Activated CD4-positive, alpha-beta memory T cell treated with anti-CD3 and anti-CD28 coated beads, Interleukin-2, amount 10 ng/mL, durations not matched to agents 7 days and 5 days (primary cell): ENCODE measurements at regions not wholly inside any gene's neighbourhood (a gene's known extent, or its start where the extent isn't known, plus 50 kb on each side); places are given as distances from the start of the nearest gene placed in this dataset.
"Not testable (repeated sequence)": the region's sequence is repeated elsewhere in the genome, so short reads cannot be mapped to it uniquely, and the experiment has no call there.

Source experiments
- CTCF ChIA-PET: fragments of 350-600 bp; sonication (Branson Sonifier 250); formaldehyde crosslinking; loops from one replicate; lab custom pipeline; 2021; ENCODE audit warnings: antibody characterized with exemption, inconsistent platforms; lab: Charles Lee
- POLR2A ChIA-PET: fragments of 350-600 bp; sonication (Branson Sonifier 250); formaldehyde crosslinking; loops from one replicate; lab custom pipeline; 2021; ENCODE audit warnings: antibody characterized with exemption; lab: Charles Lee
- DNase-seq: peaks from one replicate; pipeline ENCODE4 v3.0.0-alpha.2; 2020
- H3K27ac Mint-ChIP-seq: one replicate; pipeline ENCODE4 v1.8.0; 2021; ENCODE audit warnings: mild to moderate bottlenecking, mixed read lengths
- H3K27me3 Mint-ChIP-seq: one replicate; pipeline ENCODE4 v1.8.0; 2021; ENCODE audit warnings: mixed read lengths
- H3K36me3 Mint-ChIP-seq: one replicate; pipeline ENCODE4 v1.8.0; 2021; ENCODE audit warnings: low read depth, mixed read lengths
- H3K4me1 Mint-ChIP-seq: one replicate; pipeline ENCODE4 v1.8.0; 2021; ENCODE audit warnings: mixed read lengths
- H3K4me3 Mint-ChIP-seq: one replicate; pipeline ENCODE4 v1.8.0; 2021; ENCODE audit warnings: mild to moderate bottlenecking, mixed read lengths
- H3K9me3 Mint-ChIP-seq: one replicate; pipeline ENCODE4 v1.8.0; 2021; ENCODE audit warnings: mixed read lengths

- H3K4me3 Mint-ChIP-seq: no peak overlapping the region
- H3K27me3 Mint-ChIP-seq: no peaks in the 10 kb centered on the region
- POLR2A ChIA-PET: no interaction called here
- H3K27ac Mint-ChIP-seq: no peak overlapping the region
- CTCF ChIA-PET: no interaction called here
- H3K4me1 Mint-ChIP-seq: no peaks in the 10 kb centered on the region
- no peak for DNase-seq
- H3K9me3 Mint-ChIP-seq: peaks cover 10% of the 10 kb centered on the region
- no peaks in the 10 kb centered on the region for H3K36me3 Mint-ChIP-seq
These were observed 205.4 kb downstream of the RERGL start for GRCh38 chr12:17884581-17884980.

- H3K4me3 Mint-ChIP-seq: no peak overlapping the region
- ChIA-PET CTCF (no interaction called here), POLR2A (no interaction called here)
- no peak for DNase-seq
- no peaks in the 10 kb centered on the region for H3K36me3 Mint-ChIP-seq
- no peaks in the 10 kb centered on the region for H3K27me3 Mint-ChIP-seq
- H3K9me3 Mint-ChIP-seq: peaks cover 19% of the 10 kb centered on the region
- no peak overlapping the region for H3K27ac Mint-ChIP-seq
- H3K4me1 Mint-ChIP-seq: no peaks in the 10 kb centered on the region
These were observed 211.3 kb downstream of the RERGL start for GRCh38 chr12:17878714-17879113.

- POLR2A ChIA-PET: no interaction called here
- H3K4me3 Mint-ChIP-seq: no peak overlapping the region
- no peak for DNase-seq
- CTCF ChIA-PET: no interaction called here
- H3K36me3 Mint-ChIP-seq: no peaks in the 10 kb centered on the region
- no peaks in the 10 kb centered on the region for H3K27me3 Mint-ChIP-seq
- peaks cover 17% of the 10 kb centered on the region for H3K9me3 Mint-ChIP-seq
- no peak overlapping the region for H3K27ac Mint-ChIP-seq
- no peaks in the 10 kb centered on the region for H3K4me1 Mint-ChIP-seq
These were observed 214.8 kb downstream of the RERGL start for GRCh38 chr12:17875230-17875629.

GRCh38 chr12:17866802-17867201 is 223.2 kb downstream of the RERGL start:
- H3K36me3 Mint-ChIP-seq: no peaks in the 10 kb centered on the region
- DNase-seq: no peak
- ChIA-PET POLR2A (no interaction called here), CTCF (no interaction called here)
- H3K4me3 Mint-ChIP-seq: no peak overlapping the region
- H3K27ac Mint-ChIP-seq: no peak overlapping the region
- H3K4me1 Mint-ChIP-seq: no peaks in the 10 kb centered on the region
- peaks cover 26% of the 10 kb centered on the region for H3K9me3 Mint-ChIP-seq
- no peaks in the 10 kb centered on the region for H3K27me3 Mint-ChIP-seq

- H3K27me3 Mint-ChIP-seq, CTCF ChIA-PET, H3K27ac Mint-ChIP-seq, H3K4me3 Mint-ChIP-seq, POLR2A ChIA-PET, H3K4me1 Mint-ChIP-seq, H3K36me3 Mint-ChIP-seq, DNase-seq: not testable (repeated sequence)
- peaks cover 13% of the 10 kb centered on the region for H3K9me3 Mint-ChIP-seq
These were observed 234.4 kb downstream of the RERGL start for GRCh38 chr12:17855548-17855947.

GRCh38 chr12:17853054-17853453 is 236.9 kb downstream of the RERGL start:
- Mint-ChIP-seq H3K4me3 (no peak overlapping the region), H3K27ac (no peak overlapping the region), H3K36me3 (no peaks in the 10 kb centered on the region), H3K4me1 (no peaks in the 10 kb centered on the region), H3K27me3 (no peaks in the 10 kb centered on the region), H3K9me3 (peaks cover 13% of the 10 kb centered on the region)
- POLR2A ChIA-PET: no interaction called here
- no peak for DNase-seq
- CTCF ChIA-PET: no interaction called here

- H3K9me3 Mint-ChIP-seq: peaks cover 11% of the 10 kb centered on the region
- no peaks in the 10 kb centered on the region for H3K27me3 Mint-ChIP-seq
- no peak overlapping the region for H3K27ac Mint-ChIP-seq
- no peaks in the 10 kb centered on the region for H3K4me1 Mint-ChIP-seq
- no peaks in the 10 kb centered on the region for H3K36me3 Mint-ChIP-seq
- no peak for DNase-seq
- ChIA-PET POLR2A (no interaction called here), CTCF (no interaction called here)
- H3K4me3 Mint-ChIP-seq: no peak overlapping the region
These were observed 248.5 kb downstream of the RERGL start for GRCh38 chr12:17841496-17841895.

GRCh38 chr12:17829813-17830212 is 260.2 kb downstream of the RERGL start:
- no peak for DNase-seq

GRCh38 chr12:17818931-17819330 is 271.1 kb downstream of the RERGL start:
- Mint-ChIP-seq H3K36me3 (no peaks in the 10 kb centered on the region), H3K27me3 (no peaks in the 10 kb centered on the region)
- POLR2A ChIA-PET: no interaction called here

More at GRCh38 chr12:17829813-17830212, 260.2 kb downstream of the RERGL start:
- Mint-ChIP-seq H3K27ac (no peak overlapping the region), H3K27me3 (no peaks in the 10 kb centered on the region), H3K9me3 (peaks cover 3% of the 10 kb centered on the region), H3K4me3 (no peak overlapping the region), H3K36me3 (no peaks in the 10 kb centered on the region), H3K4me1 (no peaks in the 10 kb centered on the region)
- ChIA-PET POLR2A (no interaction called here), CTCF (no interaction called here)

GRCh38 chr12:17810399-17810798 is 279.6 kb downstream of the RERGL start:
- no peak overlapping the region for H3K27ac Mint-ChIP-seq
- ChIA-PET POLR2A (no interaction called here), CTCF (no interaction called here)
- no peak for DNase-seq
- no peak overlapping the region for H3K4me3 Mint-ChIP-seq
- no peaks in the 10 kb centered on the region for H3K27me3 Mint-ChIP-seq
- H3K36me3 Mint-ChIP-seq: no peaks in the 10 kb centered on the region
- H3K9me3 Mint-ChIP-seq: peaks cover 25% of the 10 kb centered on the region
- no peaks in the 10 kb centered on the region for H3K4me1 Mint-ChIP-seq

More at GRCh38 chr12:17818931-17819330, 271.1 kb downstream of the RERGL start:
- Mint-ChIP-seq H3K27ac (no peak overlapping the region), H3K9me3 (peaks cover 7% of the 10 kb centered on the region), H3K4me1 (no peaks in the 10 kb centered on the region), H3K4me3 (no peak overlapping the region)
- CTCF ChIA-PET: no interaction called here
- no peak for DNase-seq

GRCh38 chr12:17809206-17809605 is 280.8 kb downstream of the RERGL start:
- no peaks in the 10 kb centered on the region for H3K4me1 Mint-ChIP-seq
- no peak overlapping the region for H3K27ac Mint-ChIP-seq
- ChIA-PET CTCF (no interaction called here), POLR2A (no interaction called here)
- H3K9me3 Mint-ChIP-seq: peaks cover 22% of the 10 kb centered on the region
- H3K36me3 Mint-ChIP-seq: no peaks in the 10 kb centered on the region
- H3K27me3 Mint-ChIP-seq: no peaks in the 10 kb centered on the region
- no peak overlapping the region for H3K4me3 Mint-ChIP-seq
- no peak for DNase-seq

GRCh38 chr12:17802657-17803641 is 287.0 kb downstream of the RERGL start:
- no peak for DNase-seq
- no peak overlapping the region for H3K4me3 Mint-ChIP-seq
- ChIA-PET CTCF (no interaction called here), POLR2A (no interaction called here)
- H3K27me3 Mint-ChIP-seq: no peaks in the 10 kb centered on the region
- H3K4me1 Mint-ChIP-seq: no peaks in the 10 kb centered on the region
- H3K9me3 Mint-ChIP-seq: peaks cover 14% of the 10 kb centered on the region
- H3K27ac Mint-ChIP-seq: no peak overlapping the region
- no peaks in the 10 kb centered on the region for H3K36me3 Mint-ChIP-seq

GRCh38 chr12:17793854-17794253 is 296.1 kb downstream of the RERGL start:
- H3K27ac Mint-ChIP-seq: no peak overlapping the region
- ChIA-PET POLR2A (no interaction called here), CTCF (no interaction called here)
- no peaks in the 10 kb centered on the region for H3K36me3 Mint-ChIP-seq
- H3K4me3 Mint-ChIP-seq: no peak overlapping the region
- no peak for DNase-seq
- no peaks in the 10 kb centered on the region for H3K27me3 Mint-ChIP-seq
- no peaks in the 10 kb centered on the region for H3K4me1 Mint-ChIP-seq
- H3K9me3 Mint-ChIP-seq: peaks cover 4% of the 10 kb centered on the region

- no peak overlapping the region for H3K4me3 Mint-ChIP-seq
These were observed 311.8 kb downstream of the RERGL start for GRCh38 chr12:17778242-17778641.

More at GRCh38 chr12:17778242-17778641, 311.8 kb downstream of the RERGL start:
- ChIA-PET POLR2A (no interaction called here), CTCF (no interaction called here)
- no peaks in the 10 kb centered on the region for H3K4me1 Mint-ChIP-seq
- peaks cover 18% of the 10 kb centered on the region for H3K9me3 Mint-ChIP-seq
- H3K27ac Mint-ChIP-seq: no peak overlapping the region
- DNase-seq: no peak
- no peaks in the 10 kb centered on the region for H3K36me3 Mint-ChIP-seq
- no peaks in the 10 kb centered on the region for H3K27me3 Mint-ChIP-seq
